H1 (cell line): ENCODE measurements at regions not wholly inside any gene's neighbourhood (a gene's known extent, or its start where the extent isn't known, plus 50 kb on each side); places are given as distances from the start of the nearest gene placed in this dataset.

ENCODE experiments used
- CHD7 ChIP-seq: fragments of 300-600 bp; sonication (generic); IDR thresholded peaks from 2 replicates; pipeline ENCODE4 v1.7.1; 2012; ENCODE audit warnings: low read length, moderate library complexity, mild to moderate bottlenecking, inconsistent platforms; ENCODE audit not compliant: insufficient replicate concordance
- EP300 ChIP-seq, 2 experiments: IDR thresholded peaks; 1 replicate in 1 of 2; 2 replicates in 1 of 2; pipeline ENCODE4 v1.6.1; 2011 to 2012; ENCODE audit warnings: low read depth in 2 of 2, low read length in 2 of 2, mild to moderate bottlenecking in 2 of 2, borderline replicate concordance in 1 of 2, inconsistent platforms in 1 of 2, moderate library complexity in 1 of 2
- KDM5A ChIP-seq: fragments of 200-600 bp; IDR thresholded peaks from 2 replicates; pipeline ENCODE4 v1.7.1; 2012; ENCODE audit warnings: mild to moderate bottlenecking, low read length, inconsistent platforms, mixed read lengths
- NANOG ChIP-seq: IDR thresholded peaks from 2 replicates; pipeline ENCODE4 v1.6.1; 2011; ENCODE audit warnings: low read length, low read depth, mild to moderate bottlenecking, inconsistent platforms; ENCODE audit not compliant: insufficient read depth, poor library complexity, severe bottlenecking
- RXRA ChIP-seq: IDR thresholded peaks from 2 replicates; pipeline ENCODE4 v1.6.1; 2011; ENCODE audit warnings: low read depth, mild to moderate bottlenecking, low read length, moderate library complexity; ENCODE audit not compliant: insufficient read depth

DNA sequence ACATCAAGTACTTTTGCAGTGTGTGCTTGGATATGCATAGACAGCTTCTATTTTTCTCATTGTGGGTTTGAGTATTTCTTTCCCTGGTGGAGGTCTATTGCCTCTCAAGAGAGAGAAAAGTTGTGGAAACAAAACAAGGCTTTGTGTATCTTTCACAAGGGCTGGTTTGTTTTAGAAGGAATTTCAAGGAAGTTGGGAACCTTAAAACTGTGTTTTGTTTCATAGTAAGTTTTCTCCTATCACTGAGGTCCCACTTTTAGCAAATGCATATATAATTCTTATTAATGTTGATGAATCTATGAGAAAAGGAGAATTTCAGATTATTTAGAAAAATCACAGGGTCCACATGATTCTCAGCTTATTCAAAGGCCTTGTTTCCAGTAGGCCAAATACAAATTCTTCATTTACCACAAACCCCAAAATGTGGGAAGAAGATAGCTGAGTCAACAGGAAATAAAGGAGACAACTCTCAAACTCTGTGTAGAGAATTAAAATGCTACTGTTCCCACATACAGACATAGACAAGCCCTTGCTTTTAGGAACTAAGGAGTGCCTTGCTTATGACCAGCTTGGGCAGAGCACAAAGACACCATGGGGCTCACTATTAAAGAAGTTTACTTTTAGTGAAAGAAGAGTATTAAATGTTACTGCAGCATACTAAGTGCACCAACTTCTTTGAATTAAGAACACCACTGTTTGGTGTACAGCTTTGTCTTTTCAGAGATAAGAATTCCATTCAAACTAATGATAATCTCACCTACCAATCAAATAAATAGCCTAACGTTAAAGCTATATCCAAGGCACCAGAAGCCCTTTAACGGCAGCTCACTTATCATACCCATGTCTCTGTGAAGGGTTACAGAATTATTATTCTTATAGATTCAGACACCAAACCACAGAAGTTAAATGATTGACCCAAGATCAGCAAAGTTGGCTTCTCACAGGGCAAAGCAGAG, 177.4 kb upstream of the LEF1 start (continued):
- TF ChIP-seq NANOG (no peak), KDM5A (no peak), CHD7 (no peak), EP300 (IDR thresholded peaks at IDR 0.05; ENCODE audit: borderline replicate concordance in 1 of 2, low read depth in 2 of 2, low read length in 2 of 2) (no peak), RXRA (no peak)
- TF ChIP-seq, all 59 proteins: peak for 0
